NB4 (cell line): ENCODE measurements at regions not wholly inside any gene's neighbourhood (a gene's known extent, or its start where the extent isn't known, plus 50 kb on each side); places are given as distances from the start of the nearest gene placed in this dataset.

Experiments
- CTCF ChIP-seq: IDR thresholded peaks from one replicate; pipeline ENCODE4 v1.5.1; 2012; ENCODE audit warnings: low read depth, low read length
- MAX ChIP-seq: IDR thresholded peaks from 2 replicates; pipeline ENCODE4 v1.6.1; 2011; ENCODE audit warnings: low read depth, low read length
- POLR2A ChIP-seq: IDR thresholded peaks from 2 replicates; pipeline ENCODE4 v1.6.1; 2011; ENCODE audit warnings: mild to moderate bottlenecking; ENCODE audit not compliant: insufficient read length; ENCODE audit errors: extremely low read depth

- TF ChIP-seq MAX (no peak), CTCF (no peak), POLR2A (no peak)
Measured at GRCh38 chr2:192484903-192485302, 290.2 kb upstream of the TMEFF2 start.
